GM18505 (cell line): ENCODE measurements at regions not wholly inside any gene's neighbourhood (a gene's known extent, or its start where the extent isn't known, plus 50 kb on each side); places are given as distances from the start of the nearest gene placed in this dataset.

Experiments
- ATAC-seq: cut with Tn5 transposase; IDR thresholded peaks from one replicate; pipeline ENCODE4 v1.9.1; 2021; ENCODE audit not compliant: unreplicated experiment
- POLR2A ChIP-seq: IDR thresholded peaks from 4 replicates; pipeline ENCODE4 v1.6.1; 2011; ENCODE audit warnings: borderline replicate concordance; ENCODE audit not compliant: insufficient read depth, insufficient read length; ENCODE audit errors: extremely low read depth

- no peak for TF ChIP-seq POLR2A
- ATAC-seq = no peak
Observed at GRCh38 chr3:87045473-87045872, 54.5 kb upstream of the VGLL3 start.

DNA sequence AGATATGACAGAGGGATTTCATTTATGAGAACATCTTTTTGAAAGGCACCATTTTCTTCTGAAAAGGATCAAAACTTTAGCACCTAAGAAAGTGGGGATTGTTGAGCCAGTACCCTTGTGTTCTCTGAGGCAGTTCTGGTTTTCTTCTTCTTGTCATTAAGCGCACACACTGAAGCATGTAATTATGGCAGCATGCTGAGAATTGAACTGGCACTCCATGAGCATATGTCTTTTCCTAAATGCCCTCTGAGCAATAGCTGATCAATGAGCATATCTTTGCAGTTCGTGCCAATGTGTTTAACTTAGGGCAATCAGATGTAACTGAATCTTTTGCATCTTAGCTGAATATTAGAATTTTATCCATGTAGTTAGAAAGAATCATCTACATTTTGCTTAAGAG, 53.9 kb upstream of the VGLL3 start:
- no peak for TF ChIP-seq POLR2A
- no peak for ATAC-seq

- TF ChIP-seq POLR2A = no peak
- no peak for ATAC-seq
Observed at GRCh38 chr3:87044409-87044808, 53.5 kb upstream of the VGLL3 start.

DNA sequence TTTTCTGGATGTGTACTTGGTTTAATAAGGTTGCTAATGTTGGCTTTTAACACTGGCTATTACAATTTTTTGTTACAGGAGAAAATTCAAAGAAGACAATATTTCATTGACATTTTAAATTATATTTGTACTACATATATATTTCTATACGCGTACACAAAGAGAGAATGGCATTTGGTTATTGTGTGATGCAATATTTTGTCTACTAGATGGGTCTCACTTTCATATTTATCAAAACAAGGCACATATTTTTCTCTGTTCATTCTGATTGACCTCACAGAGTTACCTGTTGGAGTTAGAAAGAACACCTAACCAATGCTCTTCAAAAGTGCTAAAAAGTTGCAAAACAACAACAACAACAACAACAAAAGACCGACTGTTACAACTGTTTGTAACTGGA, 50.2 kb upstream of the VGLL3 start:
- no peak for TF ChIP-seq POLR2A
- ATAC-seq = no peak
